WTC11 (cell line): ENCODE measurements at regions not wholly inside any gene's neighbourhood (a gene's known extent, or its start where the extent isn't known, plus 50 kb on each side); places are given as distances from the start of the nearest gene placed in this dataset.

Experiments
- ATAC-seq: fragments of 200-7000 bp; cut with Tn5 transposase; 2 replicates; pipeline ENCODE4 v1.10.0; 2021; ENCODE audit warnings: mild to moderate bottlenecking, moderate library complexity
- CTCF ChIA-PET: fragments of 300-600 bp; sonication (Branson Sonifier 250); formaldehyde crosslinking; loops from one replicate; lab custom pipeline; 2021; ENCODE audit warnings: antibody characterized with exemption; lab: Charles Lee
- POLR2A ChIA-PET: fragments of 350-600 bp; sonication (Branson Sonifier 250); formaldehyde crosslinking; loops from one replicate; lab custom pipeline; 2021; ENCODE audit warnings: antibody characterized with exemption; lab: Charles Lee
- DNase-seq: peaks from one replicate; pipeline ENCODE4 v3.0.0; 2021; ENCODE audit warnings: low spot score
- H3K27ac Mint-ChIP-seq: 2 replicates; pipeline ENCODE4 v1.8.0; 2021; ENCODE audit warnings: mixed read lengths
- H3K27me3 Mint-ChIP-seq: 2 replicates; pipeline ENCODE4 v1.8.0; 2021; ENCODE audit warnings: low read depth, mild to moderate bottlenecking, moderate library complexity, mixed read lengths
- H3K36me3 Mint-ChIP-seq: 2 replicates; pipeline ENCODE4 v1.8.0; 2021; ENCODE audit warnings: mixed read lengths
- H3K4me1 Mint-ChIP-seq: 2 replicates; pipeline ENCODE4 v1.8.0; 2022; ENCODE audit warnings: mixed read lengths
- H3K4me3 Mint-ChIP-seq: 2 replicates; pipeline ENCODE4 v1.8.0; 2021; ENCODE audit warnings: mild to moderate bottlenecking, moderate library complexity, mixed read lengths
- H3K9me3 Mint-ChIP-seq: 2 replicates; pipeline ENCODE4 v1.8.0; 2021; ENCODE audit warnings: mixed read lengths
- ATF1 ChIP-seq: sonication (generic); formaldehyde crosslinking; IDR thresholded peaks from 2 replicates; pipeline ENCODE4 v1.8.1; 2023; ENCODE audit warnings: mild to moderate bottlenecking, moderate library complexity, missing genetic modification reagents
- CREB1 ChIP-seq: sonication (generic); formaldehyde crosslinking; IDR thresholded peaks from 2 replicates; pipeline ENCODE4 v1.8.0; 2023; ENCODE audit warnings: mild to moderate bottlenecking, missing genetic modification reagents
- EMX1 ChIP-seq: fragments of 250-450 bp; sonication (Bioruptor Pico); IDR thresholded peaks from 2 replicates; pipeline ENCODE4 v1.8.0; 2021; ENCODE audit warnings: mild to moderate bottlenecking
- NFE2L1 ChIP-seq: sonication (generic); formaldehyde crosslinking; IDR thresholded peaks from 2 replicates; pipeline ENCODE4 v1.8.1; 2023; ENCODE audit warnings: missing genetic modification reagents
- NR1H2 ChIP-seq: sonication (generic); formaldehyde crosslinking; IDR thresholded peaks from 2 replicates; pipeline ENCODE4 v1.9.0; 2021; ENCODE audit warnings: mild to moderate bottlenecking, moderate library complexity, missing genetic modification reagents
- RELA ChIP-seq: sonication (generic); formaldehyde crosslinking; IDR thresholded peaks from 2 replicates; pipeline ENCODE4 v1.8.1; 2022; ENCODE audit warnings: missing genetic modification reagents, mild to moderate bottlenecking, borderline replicate concordance
- RORB ChIP-seq: fragments of 250-450 bp; sonication (Bioruptor Pico); IDR thresholded peaks from 2 replicates; pipeline ENCODE4 v1.9.0; 2021; ENCODE audit warnings: mild to moderate bottlenecking
- TP53 ChIP-seq: sonication (generic); formaldehyde crosslinking; IDR thresholded peaks from 2 replicates; pipeline ENCODE4 v1.8.1; 2023; ENCODE audit warnings: mild to moderate bottlenecking, missing genetic modification reagents
- ZNF138 ChIP-seq: sonication (generic); formaldehyde crosslinking; conservative IDR thresholded peaks from 2 replicates; pipeline ENCODE4 v1.8.1; 2022; ENCODE audit warnings: mild to moderate bottlenecking, moderate library complexity, missing genetic modification reagents
- ZNF263 ChIP-seq: sonication (generic); formaldehyde crosslinking; IDR thresholded peaks from 2 replicates; pipeline ENCODE4 v1.8.1; 2022; ENCODE audit warnings: low read depth, mild to moderate bottlenecking, moderate library complexity, missing genetic modification reagents
- ZNF317 ChIP-seq: sonication (generic); formaldehyde crosslinking; IDR thresholded peaks from 2 replicates; pipeline ENCODE4 v1.8.1; 2023; ENCODE audit warnings: low read depth, mild to moderate bottlenecking, moderate library complexity, missing genetic modification reagents, borderline replicate concordance
- TF ChIP-seq, protein P1 (sequence below): sonication (generic); formaldehyde crosslinking; conservative IDR thresholded peaks from 2 replicates; pipeline ENCODE4 v1.8.1; 2023; ENCODE audit warnings: mild to moderate bottlenecking, low read depth, missing genetic modification reagents, moderate library complexity
- TF ChIP-seq, protein P2 (sequence below): sonication (generic); formaldehyde crosslinking; IDR thresholded peaks from 2 replicates; pipeline ENCODE4 v1.8.1; 2022; ENCODE audit warnings: low read depth, mild to moderate bottlenecking, moderate library complexity, missing genetic modification reagents, borderline replicate concordance
- TF ChIP-seq, protein P3 (sequence below): fragments of 250-450 bp; sonication (Bioruptor Pico); IDR thresholded peaks from 2 replicates; pipeline ENCODE4 v1.9.0; 2021; ENCODE audit warnings: moderate library complexity, mild to moderate bottlenecking, inconsistent platforms, borderline replicate concordance
- TF ChIP-seq, protein P4 (sequence below): fragments of 250-450 bp; sonication (Bioruptor Pico); conservative IDR thresholded peaks from 2 replicates; pipeline ENCODE4 v1.9.0; 2021; ENCODE audit warnings: mild to moderate bottlenecking
- TF ChIP-seq, protein P5 (sequence below): fragments of 250-450 bp; sonication (Bioruptor Pico); IDR thresholded peaks from 2 replicates; pipeline ENCODE4 v1.9.0; 2021; ENCODE audit warnings: mild to moderate bottlenecking
- TF ChIP-seq, protein P6 (sequence below): sonication (generic); formaldehyde crosslinking; IDR thresholded peaks from 2 replicates; pipeline ENCODE4 v1.8.1; 2023; ENCODE audit warnings: mild to moderate bottlenecking, missing genetic modification reagents, moderate library complexity
- TF ChIP-seq, protein P7 (sequence below): fragments of 250-450 bp; sonication (Bioruptor Pico); IDR thresholded peaks from 2 replicates; pipeline ENCODE4 v1.8.0; 2021; ENCODE audit warnings: mild to moderate bottlenecking
- TF ChIP-seq, protein P8 (sequence below): sonication (generic); formaldehyde crosslinking; IDR thresholded peaks from 2 replicates; pipeline ENCODE4 v1.8.1; 2022; ENCODE audit warnings: mild to moderate bottlenecking, moderate library complexity, missing genetic modification reagents

DNA sequence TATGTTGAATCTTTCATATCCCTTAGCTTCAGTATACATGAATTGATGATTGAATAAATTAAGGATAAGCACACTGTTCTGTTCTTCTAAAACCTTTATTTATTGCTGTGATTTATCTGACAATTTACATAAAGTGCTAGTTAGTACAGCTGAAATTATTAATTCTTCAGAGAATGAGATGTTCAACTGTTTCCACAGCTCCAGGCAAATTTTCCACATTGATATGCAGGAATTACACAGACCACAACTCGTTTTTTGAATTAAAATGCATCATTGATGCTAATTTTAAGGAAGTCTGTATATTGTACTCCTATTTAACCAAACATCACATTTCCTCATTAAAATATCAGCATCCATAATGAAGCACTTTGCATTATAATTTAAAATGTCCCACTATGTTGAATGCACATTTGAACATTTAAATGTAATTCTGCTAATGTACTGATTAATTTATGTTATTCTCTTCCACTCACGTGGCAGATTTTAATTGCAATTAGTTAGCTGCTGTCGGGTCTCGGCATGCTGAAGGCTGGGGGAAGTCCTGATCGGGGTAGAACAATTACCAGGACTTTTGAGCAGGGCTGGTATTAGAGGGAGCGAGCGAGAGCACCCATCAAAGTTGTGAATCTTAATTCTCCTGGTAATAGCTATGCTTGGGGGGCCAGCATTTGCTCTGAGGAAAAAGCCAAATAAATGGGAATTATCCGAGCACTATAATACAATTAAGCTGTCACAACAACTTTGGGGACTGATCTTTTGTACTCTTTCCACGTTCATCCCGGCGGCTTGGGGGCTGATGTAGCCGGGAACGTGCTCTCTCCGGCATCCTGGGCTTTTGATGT, 136.7 kb upstream of the TMTC4 start (continued):
- TF ChIP-seq, protein P1, sequence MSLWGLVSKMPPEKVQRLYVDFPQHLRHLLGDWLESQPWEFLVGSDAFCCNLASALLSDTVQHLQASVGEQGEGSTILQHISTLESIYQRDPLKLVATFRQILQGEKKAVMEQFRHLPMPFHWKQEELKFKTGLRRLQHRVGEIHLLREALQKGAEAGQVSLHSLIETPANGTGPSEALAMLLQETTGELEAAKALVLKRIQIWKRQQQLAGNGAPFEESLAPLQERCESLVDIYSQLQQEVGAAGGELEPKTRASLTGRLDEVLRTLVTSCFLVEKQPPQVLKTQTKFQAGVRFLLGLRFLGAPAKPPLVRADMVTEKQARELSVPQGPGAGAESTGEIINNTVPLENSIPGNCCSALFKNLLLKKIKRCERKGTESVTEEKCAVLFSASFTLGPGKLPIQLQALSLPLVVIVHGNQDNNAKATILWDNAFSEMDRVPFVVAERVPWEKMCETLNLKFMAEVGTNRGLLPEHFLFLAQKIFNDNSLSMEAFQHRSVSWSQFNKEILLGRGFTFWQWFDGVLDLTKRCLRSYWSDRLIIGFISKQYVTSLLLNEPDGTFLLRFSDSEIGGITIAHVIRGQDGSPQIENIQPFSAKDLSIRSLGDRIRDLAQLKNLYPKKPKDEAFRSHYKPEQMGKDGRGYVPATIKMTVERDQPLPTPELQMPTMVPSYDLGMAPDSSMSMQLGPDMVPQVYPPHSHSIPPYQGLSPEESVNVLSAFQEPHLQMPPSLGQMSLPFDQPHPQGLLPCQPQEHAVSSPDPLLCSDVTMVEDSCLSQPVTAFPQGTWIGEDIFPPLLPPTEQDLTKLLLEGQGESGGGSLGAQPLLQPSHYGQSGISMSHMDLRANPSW (CRISPR knock-in tag), result no peak
- TF ChIP-seq ZNF317, result no peak
- TF ChIP-seq, protein P2, sequence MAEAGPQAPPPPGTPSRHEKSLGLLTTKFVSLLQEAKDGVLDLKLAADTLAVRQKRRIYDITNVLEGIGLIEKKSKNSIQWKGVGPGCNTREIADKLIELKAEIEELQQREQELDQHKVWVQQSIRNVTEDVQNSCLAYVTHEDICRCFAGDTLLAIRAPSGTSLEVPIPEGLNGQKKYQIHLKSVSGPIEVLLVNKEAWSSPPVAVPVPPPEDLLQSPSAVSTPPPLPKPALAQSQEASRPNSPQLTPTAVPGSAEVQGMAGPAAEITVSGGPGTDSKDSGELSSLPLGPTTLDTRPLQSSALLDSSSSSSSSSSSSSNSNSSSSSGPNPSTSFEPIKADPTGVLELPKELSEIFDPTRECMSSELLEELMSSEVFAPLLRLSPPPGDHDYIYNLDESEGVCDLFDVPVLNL (CRISPR knock-in tag), result no peak
- no peak for TF ChIP-seq EMX1 (CRISPR knock-in tag)
- TF ChIP-seq ATF1, result no peak
- TF ChIP-seq, protein P3, sequence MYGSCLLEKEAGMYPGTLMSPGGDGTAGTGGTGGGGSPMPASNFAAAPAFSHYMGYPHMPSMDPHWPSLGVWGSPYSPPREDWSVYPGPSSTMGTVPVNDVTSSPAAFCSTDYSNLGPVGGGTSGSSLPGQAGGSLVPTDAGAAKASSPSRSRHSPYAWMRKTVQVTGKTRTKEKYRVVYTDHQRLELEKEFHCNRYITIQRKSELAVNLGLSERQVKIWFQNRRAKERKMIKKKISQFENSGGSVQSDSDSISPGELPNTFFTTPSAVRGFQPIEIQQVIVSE, result no peak
- TF ChIP-seq, protein P4, sequence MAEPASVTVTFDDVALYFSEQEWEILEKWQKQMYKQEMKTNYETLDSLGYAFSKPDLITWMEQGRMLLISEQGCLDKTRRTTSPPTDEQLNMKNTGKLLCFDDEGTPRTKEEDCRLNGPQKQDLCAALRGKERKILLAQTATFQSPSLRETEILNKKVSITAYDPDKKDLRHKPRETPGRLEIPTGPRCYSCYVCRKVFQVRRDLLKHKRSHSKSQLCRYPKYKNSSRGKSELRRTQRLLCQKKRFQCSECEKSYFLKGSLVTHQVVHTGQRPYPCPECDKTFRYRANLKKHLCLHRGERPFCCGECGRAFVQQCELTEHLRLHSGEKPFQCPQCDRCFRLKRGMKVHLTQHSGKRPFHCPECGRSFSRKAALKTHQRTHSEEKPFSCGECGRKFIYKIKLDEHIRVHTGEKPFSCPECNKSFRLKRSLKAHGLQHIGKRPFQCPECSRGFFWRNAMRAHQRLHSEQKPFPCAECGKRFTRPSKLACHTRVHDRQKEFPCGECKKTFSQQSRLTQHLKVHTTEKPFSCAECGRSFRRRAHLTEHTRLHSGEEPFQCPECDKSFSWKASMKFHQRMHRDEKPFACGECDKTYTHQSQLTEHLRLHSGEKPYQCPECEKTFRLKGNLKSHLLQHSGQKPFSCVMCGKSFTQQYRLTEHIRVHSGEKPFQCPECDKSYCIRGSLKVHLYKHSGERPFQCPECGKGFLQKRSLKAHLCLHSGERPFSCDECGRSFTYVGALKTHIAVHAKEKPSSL, result no peak
- TF ChIP-seq, protein P5, sequence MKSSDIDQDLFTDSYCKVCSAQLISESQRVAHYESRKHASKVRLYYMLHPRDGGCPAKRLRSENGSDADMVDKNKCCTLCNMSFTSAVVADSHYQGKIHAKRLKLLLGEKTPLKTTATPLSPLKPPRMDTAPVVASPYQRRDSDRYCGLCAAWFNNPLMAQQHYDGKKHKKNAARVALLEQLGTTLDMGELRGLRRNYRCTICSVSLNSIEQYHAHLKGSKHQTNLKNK (CRISPR knock-in tag), result no peak
- TF ChIP-seq, all 79 proteins: peak for 0

DNA sequence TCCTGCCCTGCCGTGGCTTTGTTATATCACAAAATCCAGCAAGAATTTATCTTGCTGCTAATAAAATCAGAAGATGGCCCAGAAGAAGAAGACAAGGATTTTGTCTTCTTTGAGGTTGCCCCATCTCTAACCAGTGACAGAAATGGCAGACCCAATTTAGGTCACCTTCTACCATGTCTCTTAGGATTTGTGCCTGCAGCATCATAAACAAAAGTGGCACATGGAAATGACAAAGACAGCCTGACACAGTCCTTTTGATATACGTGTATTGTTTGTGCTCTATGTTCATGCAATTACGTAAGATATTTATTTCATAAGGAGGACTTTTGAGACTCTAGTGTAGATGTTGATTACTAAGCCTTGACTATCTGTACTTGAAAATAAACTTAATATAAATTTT, 135.9 kb upstream of the TMTC4 start:
- Mint-ChIP-seq H3K4me3 (no peak overlapping the region), H3K27me3 (no peaks in the 10 kb centered on the region), H3K27ac (no peak overlapping the region), H3K4me1 (peaks cover 26% of the 10 kb centered on the region), H3K36me3 (no peaks in the 10 kb centered on the region), H3K9me3 (no peaks in the 10 kb centered on the region)
- POLR2A ChIA-PET, result no interaction called here
- DNase-seq (no peak), ATAC-seq (no peak)
- CTCF ChIA-PET, result no interaction called here
- TF ChIP-seq RELA, result no peak

DNA sequence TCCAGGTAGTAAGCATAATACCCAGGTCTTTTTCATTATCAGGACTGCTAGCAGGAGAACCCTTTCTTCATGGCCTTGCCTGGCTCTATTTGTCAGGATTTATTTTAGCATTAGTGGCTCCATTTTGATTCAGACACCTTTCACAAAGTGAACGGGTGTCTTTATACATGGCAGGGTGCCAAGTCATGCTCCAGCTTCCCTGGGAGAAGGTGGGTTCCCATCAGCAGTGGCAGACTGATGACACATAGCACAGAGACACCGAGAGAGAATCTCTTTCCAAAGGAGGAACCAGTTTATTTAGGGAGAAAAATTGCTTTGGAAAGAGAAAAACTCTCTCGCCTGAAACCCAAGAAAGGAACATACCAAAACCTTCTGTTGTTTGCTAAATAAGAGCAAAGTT, 135.3 kb upstream of the TMTC4 start:
- Mint-ChIP-seq H3K4me1 (peaks cover 21% of the 10 kb centered on the region), H3K4me3 (no peak overlapping the region), H3K36me3 (no peaks in the 10 kb centered on the region), H3K9me3 (no peaks in the 10 kb centered on the region), H3K27ac (no peak overlapping the region), H3K27me3 (no peaks in the 10 kb centered on the region)
- CTCF ChIA-PET, result no interaction called here
- DNase-seq (no peak), ATAC-seq (no peak)
- POLR2A ChIA-PET, result no interaction called here
- TF ChIP-seq NFE2L1 (CRISPR knock-in tag) (no peak), ZNF317 (no peak), RORB (CRISPR knock-in tag) (no peak), CREB1 (CRISPR knock-in tag) (no peak), ZNF263 (no peak), ZNF138 (CRISPR knock-in tag) (no peak), NR1H2 (CRISPR knock-in tag) (no peak), EMX1 (CRISPR knock-in tag) (no peak), TP53 (CRISPR knock-in tag) (no peak)
- TF ChIP-seq, protein P6, sequence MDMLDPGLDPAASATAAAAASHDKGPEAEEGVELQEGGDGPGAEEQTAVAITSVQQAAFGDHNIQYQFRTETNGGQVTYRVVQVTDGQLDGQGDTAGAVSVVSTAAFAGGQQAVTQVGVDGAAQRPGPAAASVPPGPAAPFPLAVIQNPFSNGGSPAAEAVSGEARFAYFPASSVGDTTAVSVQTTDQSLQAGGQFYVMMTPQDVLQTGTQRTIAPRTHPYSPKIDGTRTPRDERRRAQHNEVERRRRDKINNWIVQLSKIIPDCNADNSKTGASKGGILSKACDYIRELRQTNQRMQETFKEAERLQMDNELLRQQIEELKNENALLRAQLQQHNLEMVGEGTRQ (CRISPR knock-in tag), result no peak
- TF ChIP-seq, protein P1 (CRISPR knock-in tag), result no peak
- TF ChIP-seq, protein P7, sequence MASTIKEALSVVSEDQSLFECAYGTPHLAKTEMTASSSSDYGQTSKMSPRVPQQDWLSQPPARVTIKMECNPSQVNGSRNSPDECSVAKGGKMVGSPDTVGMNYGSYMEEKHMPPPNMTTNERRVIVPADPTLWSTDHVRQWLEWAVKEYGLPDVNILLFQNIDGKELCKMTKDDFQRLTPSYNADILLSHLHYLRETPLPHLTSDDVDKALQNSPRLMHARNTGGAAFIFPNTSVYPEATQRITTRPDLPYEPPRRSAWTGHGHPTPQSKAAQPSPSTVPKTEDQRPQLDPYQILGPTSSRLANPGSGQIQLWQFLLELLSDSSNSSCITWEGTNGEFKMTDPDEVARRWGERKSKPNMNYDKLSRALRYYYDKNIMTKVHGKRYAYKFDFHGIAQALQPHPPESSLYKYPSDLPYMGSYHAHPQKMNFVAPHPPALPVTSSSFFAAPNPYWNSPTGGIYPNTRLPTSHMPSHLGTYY (CRISPR knock-in tag), result no peak
- TF ChIP-seq, protein P8, sequence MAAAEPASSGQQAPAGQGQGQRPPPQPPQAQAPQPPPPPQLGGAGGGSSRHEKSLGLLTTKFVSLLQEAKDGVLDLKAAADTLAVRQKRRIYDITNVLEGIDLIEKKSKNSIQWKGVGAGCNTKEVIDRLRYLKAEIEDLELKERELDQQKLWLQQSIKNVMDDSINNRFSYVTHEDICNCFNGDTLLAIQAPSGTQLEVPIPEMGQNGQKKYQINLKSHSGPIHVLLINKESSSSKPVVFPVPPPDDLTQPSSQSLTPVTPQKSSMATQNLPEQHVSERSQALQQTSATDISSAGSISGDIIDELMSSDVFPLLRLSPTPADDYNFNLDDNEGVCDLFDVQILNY, result no peak
